DMS153 treated with DMSO at 0.1 percent for 48 hours (cell line): ENCODE measurements at regions not wholly inside any gene's neighbourhood (a gene's known extent, or its start where the extent isn't known, plus 50 kb on each side); places are given as distances from the start of the nearest gene placed in this dataset.

ENCODE experiments used
- DNase-seq: peaks from one replicate; lab custom pipeline; 2025; ENCODE audit not compliant: unreplicated experiment; lab: John Stamatoyannopoulos, UW

DNA sequence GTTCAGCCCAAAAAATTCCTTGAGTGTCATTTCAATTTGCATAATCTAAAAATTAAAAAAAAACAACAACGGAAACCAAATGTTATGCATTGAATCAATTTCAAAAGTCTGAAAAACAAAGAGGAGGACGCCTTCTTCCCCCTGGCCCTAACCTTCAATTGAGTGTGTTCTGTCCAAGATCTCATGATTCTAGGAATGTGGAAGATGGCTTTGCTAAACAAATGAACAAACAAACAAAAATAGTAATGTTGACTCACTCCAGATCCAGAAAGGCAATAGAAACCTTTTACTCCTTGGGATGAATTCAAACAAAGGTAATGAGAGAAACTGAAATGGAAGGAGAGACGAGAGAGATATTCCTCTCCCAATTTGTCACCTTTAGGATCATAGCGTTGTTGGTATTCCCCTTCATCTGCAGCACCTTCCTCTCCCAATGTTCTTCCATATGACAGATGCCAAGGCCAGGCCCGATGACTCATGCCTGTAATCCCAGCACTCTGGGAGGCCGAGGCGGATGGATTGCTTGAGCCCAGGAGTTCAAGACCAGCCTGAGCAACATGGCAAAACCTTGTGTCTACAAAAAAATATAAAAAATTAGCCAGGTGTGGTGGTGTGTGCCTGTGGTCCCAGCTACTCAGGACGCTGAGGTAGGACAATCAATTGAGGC, 109.2 kb upstream of the ADGRF1 start:
- DNase-seq: no peak

DNA sequence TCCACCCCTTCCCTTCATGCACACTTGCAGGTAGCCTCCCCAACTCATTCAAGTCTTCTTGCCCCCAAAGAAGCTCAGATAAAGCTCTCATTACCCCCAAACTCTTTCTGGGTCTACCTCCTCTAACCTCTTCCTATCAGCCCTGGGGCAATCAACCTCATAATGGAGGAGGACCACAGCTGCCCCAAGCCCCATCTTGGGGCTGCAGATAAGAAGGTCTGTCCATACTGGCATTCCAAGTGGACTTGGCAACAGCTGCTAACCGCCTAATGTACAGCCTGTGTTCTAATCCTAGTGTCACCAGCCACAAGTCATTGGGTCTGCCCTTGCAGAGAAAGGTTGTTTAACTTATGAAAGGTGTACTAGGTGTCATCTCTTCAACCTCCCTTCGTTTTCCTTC, 107.4 kb upstream of the ADGRF1 start:
- DNase-seq: no peak

DNA sequence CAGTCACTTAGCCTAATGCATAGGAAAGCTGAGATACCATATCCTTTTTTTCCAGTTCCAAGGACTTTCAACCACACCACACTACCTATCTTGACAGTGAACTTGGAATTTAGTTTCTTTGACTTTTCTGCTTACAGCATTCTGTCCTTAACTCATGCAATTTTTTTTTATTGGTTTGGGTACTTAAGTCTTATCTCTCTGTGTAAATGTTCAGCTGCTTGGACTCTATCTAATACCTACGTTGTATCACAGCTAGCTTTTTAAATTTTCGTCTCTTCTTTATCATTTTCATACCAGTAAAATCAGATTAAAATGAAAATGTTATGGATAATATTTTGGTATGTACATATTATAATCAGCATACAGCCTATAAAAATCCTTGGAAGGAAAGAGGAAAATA, 106.9 kb upstream of the ADGRF1 start:
- DNase-seq: no peak

DNA sequence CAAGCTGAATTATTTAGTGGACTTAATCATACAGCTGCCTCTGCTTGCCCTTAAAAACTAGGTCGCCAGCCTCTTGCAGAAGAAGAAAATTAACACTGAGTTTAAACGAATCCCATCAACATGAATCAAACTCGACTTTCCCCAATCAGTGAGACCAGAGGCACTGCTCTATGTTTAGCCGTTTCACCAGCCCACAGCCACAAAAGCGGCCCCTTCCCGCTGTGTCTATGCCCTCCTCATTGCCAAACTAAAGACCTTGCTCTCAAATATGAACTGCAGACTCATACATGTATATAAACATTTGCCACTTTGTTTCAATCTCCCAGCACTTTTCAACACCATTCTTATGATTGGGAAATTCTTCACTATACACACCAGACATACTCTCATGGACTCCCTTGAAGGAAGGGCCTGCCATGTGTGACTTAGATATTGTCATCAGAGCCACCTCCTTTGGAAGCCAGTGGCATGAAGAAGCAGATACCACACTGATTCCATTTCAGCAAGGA, 105.8 kb upstream of the ADGRF1 start:
- no peak for DNase-seq

DNA sequence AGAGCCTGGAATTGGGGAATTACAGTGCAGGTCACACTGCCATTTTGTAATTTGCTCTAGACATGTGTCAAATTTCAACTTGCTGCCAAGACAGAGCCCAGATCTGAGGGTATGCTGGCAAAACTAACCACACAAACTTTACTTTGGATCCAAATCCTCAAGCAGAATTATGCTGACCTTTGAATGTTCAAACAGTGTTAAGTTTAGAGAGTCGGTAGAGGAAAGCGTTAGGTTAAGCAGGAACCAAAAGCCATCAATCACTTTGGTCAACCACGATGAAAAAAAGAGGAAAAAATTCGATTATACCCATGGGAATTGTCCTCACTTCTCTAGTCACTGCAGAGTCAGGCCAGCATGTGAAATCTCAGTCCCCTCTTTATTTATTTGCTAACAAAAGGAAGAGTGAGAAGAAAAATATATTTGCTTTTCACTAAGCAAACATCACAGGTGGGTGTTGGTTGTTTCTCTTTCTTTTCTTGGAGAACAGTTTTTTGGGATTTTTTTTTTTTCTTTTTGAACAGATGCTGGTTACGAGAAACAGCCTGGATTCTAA, 105.1 kb upstream of the ADGRF1 start:
- DNase-seq: no peak

DNA sequence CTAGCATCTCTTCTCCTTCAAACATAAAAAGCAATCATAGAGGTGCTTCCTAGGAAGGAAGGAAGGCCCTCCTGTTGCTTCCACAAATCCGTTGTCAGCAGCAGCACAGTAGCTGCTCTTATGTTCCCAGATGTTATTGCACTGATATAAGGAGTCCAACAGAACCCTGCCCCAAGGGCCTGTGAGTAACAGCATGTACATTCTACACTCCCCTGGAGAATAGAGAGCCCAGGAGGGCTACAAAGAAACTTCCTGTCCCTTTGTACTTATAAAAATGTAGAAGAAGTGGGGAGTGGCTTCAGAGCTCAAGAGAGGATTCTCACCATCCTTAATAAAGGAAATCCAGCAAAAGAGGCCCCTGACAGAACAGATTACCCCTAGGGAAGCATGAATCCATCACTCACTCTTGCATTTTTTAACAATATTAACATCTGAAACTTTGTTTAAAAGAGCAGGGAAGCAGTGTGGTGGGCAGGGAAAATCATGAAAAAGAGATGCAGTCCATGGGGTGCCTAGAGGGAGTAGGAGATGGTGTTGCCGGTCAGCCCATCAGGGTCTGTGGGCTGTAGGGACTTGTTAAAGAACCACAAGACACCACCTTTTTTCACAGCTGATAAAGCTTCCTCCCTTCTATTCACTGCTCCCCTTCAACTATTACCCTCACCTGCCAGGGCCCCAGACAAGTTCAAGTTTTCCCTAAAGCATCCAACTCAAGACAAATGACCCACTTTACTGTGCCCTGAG, 104.5 kb upstream of the ADGRF1 start:
- no peak for DNase-seq

DNA sequence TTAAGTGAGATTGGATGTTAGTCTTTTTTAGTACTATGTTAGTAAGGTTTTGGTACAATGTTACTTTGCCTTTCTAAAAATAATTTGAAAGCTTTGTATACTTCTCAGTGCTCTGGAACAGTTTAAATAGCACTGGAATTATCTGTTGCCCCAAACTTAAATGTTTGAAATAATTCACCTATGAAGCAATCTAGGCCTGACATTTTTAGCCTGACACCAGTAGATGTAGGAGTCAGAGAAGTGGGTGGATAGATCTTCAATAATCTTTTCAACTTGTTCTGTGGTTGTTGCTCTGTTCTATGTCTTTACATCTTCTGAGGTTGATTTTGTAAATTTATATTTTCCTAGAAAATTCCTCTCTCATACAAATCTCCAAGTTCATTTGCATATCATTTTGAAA, 103.1 kb upstream of the ADGRF1 start:
- no peak for DNase-seq

DNA sequence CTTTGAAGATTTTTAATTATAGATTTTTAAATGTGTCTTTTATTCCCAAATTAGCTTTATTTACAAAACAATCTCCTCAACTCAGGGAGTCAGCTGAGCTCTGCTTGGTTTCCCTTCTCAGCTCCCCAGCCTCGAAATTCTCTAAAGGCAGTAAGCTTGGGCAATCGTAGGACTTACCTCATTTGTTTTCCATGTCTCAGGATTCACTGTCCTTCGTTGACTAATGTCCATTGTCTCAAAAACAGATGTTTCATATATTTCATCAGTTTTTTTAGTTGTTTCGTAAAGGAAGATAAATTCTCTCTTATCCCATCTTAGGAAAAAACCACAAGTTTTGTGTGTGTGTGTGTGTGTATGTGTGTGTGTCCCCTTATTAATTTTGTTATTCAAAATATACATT, 102.2 kb upstream of the ADGRF1 start:
- no peak for DNase-seq

DNA sequence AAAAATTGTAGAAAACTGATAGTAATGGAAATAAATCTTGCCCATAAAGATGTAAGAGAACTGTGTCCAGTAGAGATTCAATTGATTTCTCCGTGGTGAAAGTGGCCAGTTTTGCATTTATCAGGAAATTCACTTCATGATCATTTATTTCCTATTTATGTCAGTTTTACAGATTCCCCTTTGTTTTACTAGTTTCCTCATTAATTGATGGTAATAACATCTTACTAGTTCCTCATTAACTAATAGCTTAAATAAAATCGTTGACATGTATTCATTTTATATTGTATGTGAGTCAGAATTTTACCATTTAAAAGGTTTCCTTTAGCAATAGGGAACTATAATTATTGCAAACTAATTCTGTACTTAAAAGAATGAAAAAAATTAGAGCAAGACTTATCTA, 99.8 kb upstream of the ADGRF1 start:
- no peak for DNase-seq

DNA sequence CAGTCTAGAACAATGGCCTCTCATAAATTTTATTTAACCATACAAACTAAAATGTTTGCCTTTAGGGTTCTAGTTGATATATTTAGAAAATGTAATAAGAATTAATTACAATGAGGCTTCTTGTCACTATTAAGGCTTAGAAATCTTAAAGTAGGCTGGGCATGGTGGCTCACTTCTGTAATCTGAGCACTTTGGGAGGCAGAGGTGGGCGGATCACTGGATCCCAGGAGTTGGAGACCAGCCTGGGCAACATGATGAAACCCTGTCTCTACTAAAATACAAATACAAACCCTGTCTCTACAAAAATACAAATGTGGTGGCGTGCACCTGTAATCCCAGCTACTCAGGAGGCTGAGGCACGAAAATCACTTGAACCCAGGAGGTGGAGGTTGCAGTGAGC, 99.0 kb upstream of the ADGRF1 start:
- no peak for DNase-seq

DNA sequence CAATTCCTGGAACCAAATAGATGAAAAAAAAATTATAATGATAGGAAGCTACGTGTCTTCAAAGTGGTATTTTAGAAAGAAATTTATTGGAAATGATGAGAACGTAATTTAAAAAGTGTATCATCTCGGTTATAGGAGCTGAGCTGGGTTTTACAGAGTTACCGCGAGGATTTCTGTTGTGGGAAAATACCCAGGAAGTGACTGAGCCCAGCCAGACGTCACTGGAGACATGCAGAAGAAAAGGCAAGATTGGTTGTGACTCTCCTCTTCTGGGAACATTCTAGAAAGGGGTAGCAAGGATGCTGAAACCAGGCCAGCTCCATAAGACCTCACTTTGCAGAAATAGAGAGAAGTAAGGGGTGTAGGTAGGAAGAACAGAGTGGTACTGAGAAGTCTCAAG, 95.9 kb upstream of the ADGRF1 start:
- no peak for DNase-seq

DNA sequence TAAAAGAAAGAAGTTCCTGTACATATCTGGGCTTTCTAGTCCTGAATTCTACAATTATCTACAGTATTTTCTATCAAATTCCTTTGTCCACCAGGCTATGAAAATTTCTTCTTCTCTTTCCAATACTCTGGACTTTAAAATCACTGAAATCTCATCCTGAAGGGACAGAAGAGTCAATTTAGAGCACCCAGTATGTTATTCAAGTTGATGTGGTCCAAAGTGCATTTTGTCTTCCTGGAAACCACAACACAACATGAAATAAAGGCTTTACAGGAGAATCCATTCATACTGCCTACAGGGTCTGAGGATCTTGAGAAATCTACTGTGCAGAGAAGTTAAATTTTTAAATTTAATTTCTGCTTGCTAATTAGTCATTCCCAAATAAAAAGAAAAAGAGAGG, 94.9 kb upstream of the ADGRF1 start:
- DNase-seq: no peak

DNA sequence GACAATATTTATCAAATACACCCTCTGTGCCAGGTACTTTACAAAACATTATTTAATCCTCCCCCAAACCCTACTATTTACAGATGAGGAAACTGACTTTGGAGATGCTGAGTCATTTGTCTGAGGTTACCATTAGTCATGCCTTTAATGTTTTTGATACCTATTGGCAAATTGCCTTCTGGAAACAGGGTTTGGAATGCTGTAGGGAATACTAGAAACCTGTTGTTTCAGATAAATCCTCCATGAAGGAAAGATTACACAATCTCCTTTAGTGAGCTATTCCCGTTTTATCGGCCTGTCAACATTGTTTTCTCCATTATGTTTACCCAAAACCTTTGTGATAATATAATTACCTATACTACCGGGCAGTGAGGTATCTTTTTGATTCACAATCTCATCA, 93.6 kb upstream of the ADGRF1 start:
- peak; percentile 47 for DNase-seq

DNA sequence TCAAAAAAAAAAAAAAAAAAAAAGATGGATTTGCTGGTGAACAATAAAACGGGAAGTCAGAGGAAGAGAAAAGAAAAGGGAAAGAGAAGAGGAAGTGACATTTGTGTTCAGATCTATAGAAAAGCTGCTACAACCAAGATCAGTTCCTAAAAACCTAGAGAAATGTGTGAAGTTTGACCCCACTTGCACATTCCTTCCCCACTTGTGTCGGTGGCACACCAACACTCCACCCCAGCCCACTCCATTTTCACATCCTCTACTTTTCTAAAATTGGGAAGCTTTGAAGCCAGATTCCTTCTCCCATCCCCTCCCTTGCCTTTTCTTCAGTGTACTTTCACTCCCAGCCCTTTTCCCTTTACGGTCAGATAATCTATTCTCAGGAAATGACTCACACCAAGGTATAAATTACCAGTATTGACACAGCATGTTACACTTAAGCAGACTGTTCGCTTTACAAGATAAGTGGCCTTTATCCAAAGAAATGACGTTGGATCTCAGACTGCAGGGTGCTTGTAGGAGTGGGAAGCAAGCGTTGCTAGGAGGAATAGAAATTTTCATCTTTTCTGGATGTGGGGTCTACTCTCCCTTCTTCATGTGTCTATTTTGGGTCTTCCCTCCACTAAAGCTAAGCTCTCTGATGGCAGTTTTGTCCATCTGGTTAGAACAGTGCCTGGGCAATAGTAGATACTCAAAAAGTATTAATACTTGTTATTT, 92.5 kb upstream of the ADGRF1 start:
- DNase-seq: peak; percentile 77

DNA sequence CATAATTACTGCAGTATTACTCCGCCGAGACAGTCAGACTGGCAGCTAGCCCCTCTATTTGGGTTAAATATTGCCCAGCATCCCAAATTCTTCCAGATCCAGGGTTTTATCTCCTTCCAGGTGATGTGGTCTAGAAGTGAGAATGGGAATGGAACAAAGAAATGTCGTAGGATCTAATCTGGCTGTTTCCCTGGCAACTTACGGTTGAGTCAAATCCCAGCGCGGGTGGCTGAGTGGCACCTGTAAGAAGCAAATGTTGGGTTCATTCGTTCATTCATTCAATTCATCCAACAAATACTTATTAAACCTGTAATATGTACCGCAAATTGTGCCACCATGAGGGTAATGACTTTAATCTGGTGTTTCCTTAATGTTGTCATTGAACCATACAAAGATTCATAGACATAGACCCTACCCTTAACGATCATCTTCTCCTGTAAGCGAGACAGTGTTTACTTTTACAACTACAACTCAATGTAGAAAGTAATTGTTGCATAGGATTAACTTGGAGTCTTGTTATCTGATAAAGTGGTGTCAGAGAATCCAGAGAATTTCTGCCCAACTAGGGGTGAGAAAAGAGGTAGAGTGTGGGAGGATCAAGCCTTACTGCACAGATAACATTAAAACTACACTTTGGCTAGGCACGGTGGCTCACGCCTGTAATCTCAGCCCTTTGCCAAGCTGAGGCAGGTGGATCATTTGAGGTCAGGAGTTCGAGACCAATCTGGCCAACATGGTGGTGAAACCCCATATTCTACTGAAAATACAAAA, 91.3 kb upstream of the ADGRF1 start:
- DNase-seq: no peak

DNA sequence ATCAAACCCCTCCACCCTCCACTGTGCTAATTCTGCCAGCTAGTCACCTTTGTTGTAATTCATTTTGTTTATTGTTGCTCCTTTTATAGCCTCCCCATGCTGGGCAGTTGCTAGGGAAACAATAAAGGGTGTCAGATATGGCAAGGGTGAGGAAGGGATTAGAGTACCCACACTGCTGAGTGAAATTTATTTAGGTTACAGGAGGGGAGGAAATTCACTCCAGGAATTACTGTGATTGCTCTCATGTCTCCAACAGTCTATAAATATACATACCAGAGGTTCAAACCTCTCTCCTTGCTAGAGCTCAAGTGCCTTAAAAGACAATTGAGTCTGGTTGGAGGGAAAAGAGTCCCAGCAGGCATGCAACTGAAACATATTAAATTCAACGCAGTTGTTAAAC, 90.6 kb upstream of the ADGRF1 start:
- DNase-seq: peak; percentile 45

DNA sequence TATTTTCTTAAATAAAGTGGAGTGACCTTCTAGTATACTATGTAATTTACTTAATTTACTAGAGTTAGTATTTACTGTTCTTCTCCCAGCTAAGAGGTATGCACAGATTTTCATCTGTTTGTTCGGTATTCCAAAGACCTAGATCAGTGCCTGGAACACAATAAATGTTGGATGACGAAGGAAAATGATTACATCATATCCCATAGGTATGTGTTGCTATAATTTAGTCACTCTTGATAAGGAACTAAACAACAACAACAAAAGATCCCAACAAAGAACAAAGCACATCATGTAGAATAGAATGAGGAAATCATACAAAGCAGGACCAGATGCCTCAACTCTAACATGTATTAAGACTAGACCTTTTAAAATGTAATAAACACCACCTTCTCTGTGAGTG, 89.6 kb upstream of the ADGRF1 start:
- no peak for DNase-seq

DNA sequence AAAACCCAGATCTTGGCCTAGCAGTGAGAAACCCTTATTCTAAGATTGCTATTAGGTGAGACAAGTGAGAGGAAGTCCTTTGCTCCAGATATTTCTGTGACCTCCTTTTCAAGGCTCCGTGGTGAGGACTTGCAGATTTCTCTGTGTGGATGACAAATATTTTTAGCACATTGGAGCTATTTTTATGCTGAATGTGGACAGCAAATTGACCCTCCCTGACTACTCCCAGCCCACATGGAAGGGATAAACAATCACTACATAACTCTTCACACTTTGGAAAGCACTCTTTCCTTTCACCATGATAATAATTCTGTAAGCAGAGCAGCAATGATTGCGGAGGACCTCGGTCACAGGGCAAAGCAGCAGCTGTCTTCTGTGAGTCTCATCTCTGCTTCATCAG, 88.0 kb upstream of the ADGRF1 start:
- no peak for DNase-seq

DNA sequence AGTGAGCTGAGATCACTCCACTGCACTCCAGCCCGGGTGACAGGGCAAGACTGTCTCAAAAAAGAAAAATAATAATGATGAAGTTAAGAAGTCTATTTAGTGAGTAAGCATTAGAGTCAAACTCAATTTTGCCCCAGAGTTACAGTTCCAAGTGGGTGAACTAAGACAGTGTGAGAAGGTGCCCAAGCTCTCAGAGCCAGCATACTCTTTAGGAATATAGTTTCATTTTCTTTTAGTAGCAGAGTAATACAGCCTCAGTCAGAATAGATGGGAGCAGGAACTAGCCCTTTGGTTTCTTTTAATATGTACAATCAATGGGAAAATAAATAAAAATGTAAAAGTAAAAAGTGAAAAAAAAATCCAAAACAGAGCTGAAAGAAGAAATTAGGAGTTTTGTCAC, 87.0 kb upstream of the ADGRF1 start:
- no peak for DNase-seq

DNA sequence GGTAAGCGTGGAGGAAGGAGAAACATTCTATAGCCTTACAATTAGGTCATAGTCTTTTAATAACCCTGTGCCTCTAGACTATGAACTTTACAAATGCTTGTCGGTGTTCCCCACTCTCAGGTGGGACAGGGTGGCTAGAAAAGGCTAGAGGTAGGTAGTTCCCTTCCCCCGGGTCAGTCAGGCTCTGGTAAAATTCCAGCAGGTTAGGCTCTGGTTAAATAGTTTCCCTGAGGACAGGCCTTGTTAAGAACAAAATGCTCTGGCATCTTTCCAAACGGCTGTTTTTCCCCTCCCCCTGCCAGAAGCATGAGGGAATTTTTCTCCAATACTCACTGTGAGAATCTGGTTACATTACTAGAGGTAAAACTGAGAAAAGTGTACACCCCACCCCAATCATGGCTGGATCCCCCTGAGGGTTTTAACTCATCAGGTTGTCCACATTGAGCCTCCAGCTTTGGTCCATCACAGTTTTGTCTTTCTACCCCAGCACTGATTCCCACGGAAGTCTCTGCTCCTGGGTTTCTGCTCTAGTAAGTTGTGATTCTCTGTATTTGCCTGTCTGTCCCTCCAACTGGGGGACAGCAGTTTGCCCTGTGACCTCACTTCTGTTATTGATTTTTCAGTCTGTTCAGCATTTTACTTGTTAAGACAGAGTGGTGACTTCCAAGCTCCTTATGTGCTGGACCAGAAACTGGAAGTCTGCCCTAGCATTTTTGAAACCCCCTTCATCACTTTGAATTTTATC, 84.7 kb upstream of the ADGRF1 start:
- DNase-seq: no peak
